GM21423 (cell line): ENCODE measurements at regions not wholly inside any gene's neighbourhood (a gene's known extent, or its start where the extent isn't known, plus 50 kb on each side); places are given as distances from the start of the nearest gene placed in this dataset.

ENCODE experiments used
- ATAC-seq: cut with Tn5 transposase; IDR thresholded peaks from one replicate; pipeline ENCODE4 v1.9.1; 2021; ENCODE audit warnings: mild to moderate bottlenecking, moderate library complexity; ENCODE audit not compliant: unreplicated experiment

DNA sequence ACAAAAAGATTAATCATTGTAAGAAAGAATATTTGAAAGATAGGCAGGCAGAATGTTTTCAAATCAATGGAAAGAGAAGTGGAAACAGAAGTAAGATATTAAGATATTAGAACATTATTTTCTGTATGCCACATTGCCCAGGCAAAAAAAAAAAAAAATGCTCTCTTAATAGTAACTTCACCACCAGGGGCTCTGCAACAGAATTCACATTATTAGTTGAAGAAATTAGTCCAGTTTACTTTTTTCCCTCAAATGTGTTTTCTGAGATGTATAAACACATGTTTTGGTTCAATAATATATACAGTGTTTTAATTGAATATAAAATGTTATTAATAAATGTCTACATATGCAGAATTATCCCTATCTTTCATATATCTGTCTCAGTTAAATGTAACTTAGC, 78.0 kb upstream of the ADAD1 start:
- ATAC-seq, result no peak

DNA sequence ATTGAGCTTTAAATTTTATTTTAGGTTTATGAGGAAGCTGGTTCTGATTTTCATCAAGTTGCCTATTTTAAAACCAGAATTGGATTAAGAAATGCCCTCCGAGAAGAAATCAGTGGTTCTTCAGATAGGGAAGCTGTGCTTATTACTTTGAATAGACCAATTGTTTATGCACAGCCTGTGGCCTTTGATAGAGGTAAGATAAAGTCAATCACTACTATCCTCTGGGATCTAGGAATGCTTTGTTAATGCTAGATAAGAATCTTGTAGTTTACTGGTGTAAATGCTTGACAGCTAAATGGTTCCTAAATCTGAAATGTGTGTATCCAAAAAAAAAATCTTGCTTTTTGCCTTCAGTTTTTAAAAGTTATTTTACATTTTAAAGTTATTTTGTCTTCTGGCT, 73.0 kb upstream of the ADAD1 start:
- ATAC-seq, result no peak

DNA sequence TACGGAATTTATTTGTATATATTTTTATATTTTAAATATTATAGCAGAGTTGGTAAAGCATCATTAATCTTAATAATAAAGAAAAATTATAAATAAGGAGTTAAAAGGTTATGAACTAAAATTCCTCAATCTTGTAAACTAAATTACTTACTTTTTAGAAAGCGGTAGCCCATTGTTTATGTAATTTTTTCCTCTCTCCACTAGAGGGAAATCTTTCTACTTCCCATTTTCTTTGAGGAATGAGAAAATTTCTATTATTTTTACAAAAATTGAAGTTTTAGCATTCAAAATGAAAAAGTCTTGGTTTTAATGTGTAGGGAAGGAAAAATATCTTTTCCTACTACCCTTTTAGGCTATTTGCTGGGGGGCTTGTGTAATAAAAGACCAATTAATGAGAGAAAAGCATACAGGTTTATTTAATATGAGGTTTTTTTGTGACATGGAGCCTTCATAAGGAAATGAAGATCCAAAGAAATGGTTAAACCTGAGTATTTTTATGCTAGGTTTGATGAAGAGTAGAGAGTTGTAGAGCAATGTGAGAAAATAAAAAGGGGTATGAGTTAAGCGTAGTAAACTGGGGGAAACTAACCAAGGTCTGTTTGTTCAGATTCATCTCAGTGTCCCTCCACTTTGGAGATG, 68.7 kb upstream of the ADAD1 start:
- no peak for ATAC-seq

DNA sequence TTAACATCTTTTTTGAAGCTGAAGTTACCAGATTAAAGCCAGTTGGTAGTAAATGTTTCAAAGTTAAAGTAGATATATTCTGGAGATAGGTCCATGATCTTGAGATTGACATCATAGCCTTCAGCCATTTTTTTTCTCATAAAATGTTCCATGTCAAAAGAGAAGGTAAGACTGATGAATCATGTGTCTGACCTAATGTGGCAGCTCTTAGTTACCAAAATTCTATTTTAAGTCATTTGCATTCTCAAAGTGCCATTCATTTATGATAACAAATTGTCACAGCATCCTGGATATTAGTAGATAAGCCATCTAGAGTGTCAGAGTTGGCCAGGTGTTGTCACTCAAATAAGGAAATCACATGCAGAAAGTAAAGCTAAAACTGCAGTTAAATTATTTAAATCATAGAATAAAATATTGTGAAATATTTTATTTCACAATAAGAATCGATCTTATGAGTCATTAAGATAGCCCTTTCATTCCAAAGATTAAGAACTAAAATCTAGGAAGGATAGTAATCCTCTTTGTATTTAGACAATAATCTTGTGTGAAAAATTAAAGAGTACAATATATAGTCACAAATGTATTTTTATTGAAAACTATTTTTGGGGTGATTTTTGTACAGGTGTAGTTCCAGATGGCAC, 65.7 kb upstream of the ADAD1 start:
- no peak for ATAC-seq

DNA sequence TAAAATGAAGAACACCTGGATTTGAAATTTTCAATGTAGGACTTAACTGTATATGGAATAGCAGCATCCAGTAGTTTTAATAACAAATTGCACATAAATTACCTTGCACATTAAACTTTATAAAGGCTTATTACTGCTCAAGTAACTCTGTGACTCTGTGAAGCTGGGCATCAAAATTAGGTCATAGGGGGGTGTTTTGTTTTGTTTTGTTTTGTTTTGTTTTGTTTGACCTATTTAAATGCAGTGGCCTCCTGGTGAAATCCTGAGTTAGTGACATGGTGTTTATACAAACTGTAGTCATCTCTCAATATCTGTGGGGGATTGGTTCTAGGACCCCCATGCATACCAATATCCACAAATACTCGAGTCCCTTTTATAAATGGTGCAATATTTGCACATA, 51.9 kb upstream of the ADAD1 start:
- no peak for ATAC-seq

DNA sequence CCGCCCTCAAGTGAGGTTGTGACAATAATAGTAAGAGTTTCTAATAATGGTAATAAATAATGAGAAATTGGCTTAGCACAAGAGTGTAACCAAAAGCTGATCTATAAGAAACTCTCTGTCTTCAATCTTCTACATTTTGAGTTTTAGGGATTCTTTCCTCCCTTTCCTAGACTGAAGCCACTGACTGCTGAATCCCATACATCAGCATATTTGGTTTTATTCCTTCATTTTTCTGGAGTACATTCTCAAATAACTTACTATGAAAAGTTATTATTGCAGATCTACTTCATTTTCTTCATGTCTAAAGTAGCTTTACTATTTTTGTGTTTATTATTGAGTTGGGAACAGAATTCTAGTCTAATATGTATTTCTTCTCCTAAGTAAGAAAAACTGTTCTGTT, 49.9 kb upstream of the ADAD1 start:
- ATAC-seq, result no peak
